GM10266 (cell line): ENCODE measurements at regions not wholly inside any gene's neighbourhood (a gene's known extent, or its start where the extent isn't known, plus 50 kb on each side); places are given as distances from the start of the nearest gene placed in this dataset.
"Not testable (repeated sequence)": the region's sequence is repeated elsewhere in the genome, so short reads cannot be mapped to it uniquely, and the experiment has no call there.

Experiments used
- DNase-seq: peaks from one replicate; pipeline ENCODE4 v3.0.0; 2012; ENCODE audit errors: extremely low spot score
- TF ChIP-seq, protein P1 (sequence below): IDR thresholded peaks from 2 replicates; pipeline ENCODE4 v1.5.1; 2012; ENCODE audit warnings: mild to moderate bottlenecking, low read depth; ENCODE audit not compliant: control insufficient read depth, insufficient read depth; ENCODE audit errors: missing control alignments

GRCh38 chr4:173991316-173991715 lies 292.2 kb downstream of the FBXO8 start:
- TF ChIP-seq, protein P1, sequence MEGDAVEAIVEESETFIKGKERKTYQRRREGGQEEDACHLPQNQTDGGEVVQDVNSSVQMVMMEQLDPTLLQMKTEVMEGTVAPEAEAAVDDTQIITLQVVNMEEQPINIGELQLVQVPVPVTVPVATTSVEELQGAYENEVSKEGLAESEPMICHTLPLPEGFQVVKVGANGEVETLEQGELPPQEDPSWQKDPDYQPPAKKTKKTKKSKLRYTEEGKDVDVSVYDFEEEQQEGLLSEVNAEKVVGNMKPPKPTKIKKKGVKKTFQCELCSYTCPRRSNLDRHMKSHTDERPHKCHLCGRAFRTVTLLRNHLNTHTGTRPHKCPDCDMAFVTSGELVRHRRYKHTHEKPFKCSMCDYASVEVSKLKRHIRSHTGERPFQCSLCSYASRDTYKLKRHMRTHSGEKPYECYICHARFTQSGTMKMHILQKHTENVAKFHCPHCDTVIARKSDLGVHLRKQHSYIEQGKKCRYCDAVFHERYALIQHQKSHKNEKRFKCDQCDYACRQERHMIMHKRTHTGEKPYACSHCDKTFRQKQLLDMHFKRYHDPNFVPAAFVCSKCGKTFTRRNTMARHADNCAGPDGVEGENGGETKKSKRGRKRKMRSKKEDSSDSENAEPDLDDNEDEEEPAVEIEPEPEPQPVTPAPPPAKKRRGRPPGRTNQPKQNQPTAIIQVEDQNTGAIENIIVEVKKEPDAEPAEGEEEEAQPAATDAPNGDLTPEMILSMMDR = no peak
- DNase-seq = no peak

GRCh38 chr4:173990869-173991210 lies 292.6 kb downstream of the FBXO8 start:
- TF ChIP-seq, protein P1 = no peak
- DNase-seq = no peak

DNA sequence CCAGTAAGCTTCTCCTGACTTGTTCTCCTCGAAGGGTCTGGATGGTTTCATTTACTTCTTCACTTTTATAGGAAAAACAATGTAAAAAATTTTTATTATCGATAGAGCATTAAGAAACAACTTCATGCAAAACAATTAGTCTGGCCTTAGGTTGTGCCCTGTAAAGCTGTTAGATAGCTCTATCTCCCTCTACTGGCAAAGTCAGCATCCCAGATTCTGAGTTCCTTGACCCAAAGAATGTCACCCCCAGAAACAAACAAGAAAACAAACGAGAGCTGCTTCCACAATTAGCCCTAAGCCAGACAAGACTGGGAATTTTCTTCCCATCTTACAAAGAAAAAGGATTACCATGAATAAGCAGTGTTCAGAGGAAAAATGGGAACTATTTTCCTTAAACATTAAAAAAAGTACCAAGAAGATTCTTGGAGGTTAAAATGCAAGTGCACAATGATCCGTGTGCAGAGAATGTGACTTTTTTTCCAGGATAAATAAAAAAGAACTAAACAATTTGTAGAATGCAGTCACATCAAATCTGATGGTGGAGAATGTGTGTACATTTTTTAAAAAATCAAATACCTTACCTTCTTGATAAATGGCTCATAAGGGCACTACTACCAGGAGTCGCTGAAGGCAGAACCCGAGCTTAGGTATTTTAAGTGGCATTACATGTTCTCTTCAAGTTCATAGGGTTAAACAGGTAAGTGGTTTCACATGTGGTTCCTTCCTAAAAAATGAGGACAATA lies 293.2 kb downstream of the FBXO8 start:
- TF ChIP-seq, protein P1 = peak; percentile 37
- no peak for DNase-seq

DNA sequence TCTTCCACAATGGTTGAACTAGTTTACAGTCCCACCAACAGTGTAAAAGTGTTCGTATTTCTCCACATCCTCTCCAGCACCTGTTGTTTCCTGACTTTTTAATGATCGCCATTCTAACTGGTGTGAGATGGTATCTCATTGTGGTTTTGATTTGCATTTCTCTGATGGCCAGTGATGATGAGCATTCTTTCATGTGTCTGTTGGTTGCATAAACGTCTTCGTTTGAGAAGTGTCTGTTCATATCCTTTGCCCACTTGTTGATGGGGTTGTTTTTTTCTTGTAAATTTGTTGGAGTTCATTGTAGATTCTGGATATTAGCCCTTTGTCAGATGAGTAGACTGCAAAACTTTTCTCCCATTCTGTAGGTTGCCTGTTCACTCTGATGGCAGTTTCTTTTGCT lies 319.9 kb downstream of the FBXO8 start:
- DNase-seq = not testable (repeated sequence)

GRCh38 chr4:173960398-173960797 lies 323.1 kb downstream of the FBXO8 start:
- DNase-seq = no peak
- TF ChIP-seq, protein P1 = no peak

DNA sequence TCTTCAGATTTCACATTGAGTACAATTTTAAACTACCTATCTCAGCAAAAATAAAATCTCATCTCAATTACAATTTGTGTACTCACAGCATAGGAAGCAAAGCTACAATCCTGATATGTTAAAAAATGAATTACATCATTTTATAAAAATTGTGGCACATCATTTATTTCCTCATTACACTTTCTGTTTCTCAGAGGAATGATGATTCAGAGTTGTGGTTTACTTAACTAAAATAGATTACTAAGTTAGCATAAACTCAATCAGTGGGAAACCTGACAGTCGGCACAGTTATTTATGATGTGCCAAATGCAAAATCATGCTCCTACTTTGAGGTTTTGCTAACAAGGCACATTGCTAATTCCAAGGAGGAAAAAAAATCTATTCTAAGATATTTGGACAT lies 325.0 kb downstream of the FBXO8 start:
- no peak for DNase-seq
- TF ChIP-seq, protein P1 = no peak

GRCh38 chr4:173943547-173943946 lies 339.9 kb downstream of the FBXO8 start:
- no peak for DNase-seq
- TF ChIP-seq, protein P1 = no peak

DNA sequence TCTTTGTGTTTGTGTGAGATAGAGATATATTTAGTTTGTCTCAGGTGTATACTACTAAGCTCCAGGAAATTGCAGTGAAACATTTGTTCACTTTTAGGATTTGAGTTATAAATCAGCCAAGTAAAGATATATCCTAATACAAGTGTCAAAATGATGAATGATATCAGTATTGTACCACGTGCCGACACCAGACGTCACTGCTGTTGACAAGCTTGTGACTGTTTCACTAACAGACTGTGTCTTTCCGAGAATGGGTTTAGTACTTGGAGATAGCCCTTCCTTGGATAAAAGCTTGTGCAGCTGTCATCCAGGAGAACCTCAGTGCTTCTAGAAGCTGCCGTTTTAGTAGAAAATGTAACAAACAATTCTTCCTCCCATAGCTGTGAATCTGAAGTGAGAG lies 343.3 kb downstream of the FBXO8 start:
- DNase-seq = no peak
- TF ChIP-seq, protein P1 = no peak
